NCI-H2227 (cell line): ENCODE measurements at regions not wholly inside any gene's neighbourhood (a gene's known extent, or its start where the extent isn't known, plus 50 kb on each side); places are given as distances from the start of the nearest gene placed in this dataset.

Experiments used
- DNase-seq: peaks from one replicate; lab custom pipeline; 2025; ENCODE audit not compliant: unreplicated experiment; lab: John Stamatoyannopoulos, UW

GRCh38 chr4:26133840-26134239, 187.0 kb upstream of the RBPJ start:
- no peak for DNase-seq

GRCh38 chr4:26135331-26135730, 185.5 kb upstream of the RBPJ start:
- no peak for DNase-seq

GRCh38 chr4:26136615-26137014, 184.2 kb upstream of the RBPJ start:
- no peak for DNase-seq

GRCh38 chr4:26137288-26137687, 183.5 kb upstream of the RBPJ start:
- DNase-seq = no peak

GRCh38 chr4:26139310-26139924, 181.4 kb upstream of the RBPJ start:
- DNase-seq = no peak

GRCh38 chr4:26140150-26140898, 180.5 kb upstream of the RBPJ start:
- DNase-seq = no peak

- DNase-seq = no peak
These were observed 179.6 kb upstream of the RBPJ start for GRCh38 chr4:26141051-26141721.

GRCh38 chr4:26141911-26142638, 178.7 kb upstream of the RBPJ start:
- DNase-seq = no peak

- DNase-seq = no peak
These were observed 176.2 kb upstream of the RBPJ start for GRCh38 chr4:26144526-26145155.

- DNase-seq = no peak
These were observed 175.6 kb upstream of the RBPJ start for GRCh38 chr4:26145212-26145611.

- no peak for DNase-seq
These were observed 171.9 kb upstream of the RBPJ start for GRCh38 chr4:26148927-26149326.

GRCh38 chr4:26150948-26151347, 169.9 kb upstream of the RBPJ start:
- no peak for DNase-seq

- DNase-seq = no peak
These were observed 169.2 kb upstream of the RBPJ start for GRCh38 chr4:26151615-26152014.

GRCh38 chr4:26152056-26152455, 168.8 kb upstream of the RBPJ start:
- no peak for DNase-seq

GRCh38 chr4:26157541-26157940, 163.3 kb upstream of the RBPJ start:
- DNase-seq = no peak

GRCh38 chr4:26160591-26160990, 160.2 kb upstream of the RBPJ start:
- no peak for DNase-seq

GRCh38 chr4:26161030-26161824, 159.6 kb upstream of the RBPJ start:
- no peak for DNase-seq

- no peak for DNase-seq
These were observed 158.7 kb upstream of the RBPJ start for GRCh38 chr4:26162101-26162500.

GRCh38 chr4:26163425-26164362, 157.1 kb upstream of the RBPJ start:
- no peak for DNase-seq
